ENCODE measurements at regions not wholly inside any gene's neighbourhood (a gene's known extent, or its start where the extent isn't known, plus 50 kb on each side); places are given as distances from the start of the nearest gene placed in this dataset.

GRCh38 chr4:115249808-115250207 is 136.4 kb upstream of the NDST4 start:
- Histone ChIP-seq H3K9me3 (no peaks in the 10 kb centered on the region), H3K27me3 (no peaks in the 10 kb centered on the region), H3K4me1 (no peaks in the 10 kb centered on the region), H3K36me3 (no peaks in the 10 kb centered on the region), H3K27ac (no peak overlapping the region), H3K4me3 (no peak overlapping the region)
- DNase-seq, result no peak
- 70 to 71% methylated on average over 3 of the region's 3 CpGs for WGBS, 2 donors (ENCODE audit: low coverage in 1 of 2)
- in situ Hi-C loops (cut with MboI; ENCODE audit: low pct_ligation_motif_present in 1 of 4, low pct_unique_long_range_greater_than_20kb in 1 of 4, low sequenced_read_pairs in 3 of 4), result no loop called here
- intact Hi-C loops (cut with DNase I; ENCODE audit: low total_unique reads), result loop anchor here (10.0 kb wide), 1 partner anchor 435 kb away; no protein-coding TSS in a partner anchor
- TF ChIP-seq CTCF (IDR thresholded peaks at IDR 0.05), result no peak
- no peak for TF ChIP-seq POLR2AphosphoS5 (IDR thresholded peaks at IDR 0.05)
- TF ChIP-seq EP300 (IDR thresholded peaks at IDR 0.05; ENCODE audit: low read depth), result no peak
- TF ChIP-seq POLR2A (IDR thresholded peaks at IDR 0.05), result no peak

DNA sequence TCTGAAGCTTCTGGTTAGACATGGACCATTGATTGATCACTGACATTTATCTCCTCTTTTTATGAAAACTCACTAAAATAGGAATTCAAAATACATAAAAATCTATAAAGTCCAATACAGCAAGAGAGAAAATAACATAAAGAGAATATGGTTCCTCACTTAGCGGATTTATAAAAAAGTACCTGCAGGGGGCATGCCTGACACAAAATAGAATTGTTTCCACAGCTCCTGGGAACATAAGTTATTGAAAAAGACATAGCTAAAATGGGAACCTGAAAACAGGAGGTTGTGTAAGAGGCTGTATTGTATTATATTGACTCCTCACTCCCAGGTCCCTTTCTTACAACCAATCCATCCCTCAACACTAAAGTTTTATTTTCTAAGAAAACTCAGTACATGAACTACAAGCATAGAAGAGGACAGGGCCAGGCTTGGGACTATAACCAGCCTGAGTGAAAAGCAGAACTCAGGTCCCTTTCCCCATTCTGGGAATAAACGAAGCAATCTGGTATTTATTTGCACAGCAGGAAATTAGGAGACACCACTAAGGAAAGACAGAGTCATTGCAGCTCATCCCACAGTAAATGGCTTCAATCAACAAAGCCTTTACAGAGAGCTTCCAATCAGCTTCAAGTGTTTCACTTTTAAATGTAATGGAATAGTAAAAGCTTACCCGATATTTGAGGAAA is 121.1 kb upstream of the NDST4 start:
- DNase-seq, result no peak
- H3K36me3 ChIP-seq, result no peaks in the 10 kb centered on the region
- intact Hi-C loops (cut with DNase I; ENCODE audit: low total_unique reads) (no loop called here), in situ Hi-C loops (cut with MboI; ENCODE audit: low pct_ligation_motif_present in 1 of 4, low pct_unique_long_range_greater_than_20kb in 1 of 4, low sequenced_read_pairs in 3 of 4) (no loop called here)
- no peaks in the 10 kb centered on the region for H3K9me3 ChIP-seq
- H3K4me1 ChIP-seq, result no peaks in the 10 kb centered on the region
- no peak overlapping the region for H3K4me3 ChIP-seq
- no peaks in the 10 kb centered on the region for H3K27me3 ChIP-seq
- H3K27ac ChIP-seq, result no peak overlapping the region
- 62 to 73% methylated on average over 1 to 3 of the region's 3 CpGs for WGBS, 2 donors (ENCODE audit: low coverage in 1 of 2)
- TF ChIP-seq EP300 (IDR thresholded peaks at IDR 0.05; ENCODE audit: low read depth), result no peak
- no peak for TF ChIP-seq POLR2A (IDR thresholded peaks at IDR 0.05)
- no peak for TF ChIP-seq POLR2AphosphoS5 (IDR thresholded peaks at IDR 0.05)
- TF ChIP-seq CTCF (IDR thresholded peaks at IDR 0.05), result peak in 1 of 5 experiments; percentile 23

- no peaks in the 10 kb centered on the region for H3K36me3 ChIP-seq
- H3K9me3 ChIP-seq, result no peaks in the 10 kb centered on the region
- no peak overlapping the region for H3K27ac ChIP-seq
- TF ChIP-seq CTCF (IDR thresholded peaks at IDR 0.05) (no peak), EP300 (IDR thresholded peaks at IDR 0.05; ENCODE audit: low read depth) (no peak)
- DNase-seq, result no peak
- no peaks in the 10 kb centered on the region for H3K4me1 ChIP-seq
- in situ Hi-C loops (cut with MboI; ENCODE audit: low pct_ligation_motif_present in 1 of 4, low pct_unique_long_range_greater_than_20kb in 1 of 4, low sequenced_read_pairs in 3 of 4) (no loop called here), intact Hi-C loops (cut with DNase I; ENCODE audit: low total_unique reads) (no loop called here)
- WGBS, 2 donors (ENCODE audit: low coverage in 1 of 2), result 69 to 71% methylated on average over 2 of the region's 2 CpGs
- no peaks in the 10 kb centered on the region for H3K27me3 ChIP-seq
- no peak overlapping the region for H3K4me3 ChIP-seq
Observed at GRCh38 chr4:115233600-115233999, 120.2 kb upstream of the NDST4 start.

DNA sequence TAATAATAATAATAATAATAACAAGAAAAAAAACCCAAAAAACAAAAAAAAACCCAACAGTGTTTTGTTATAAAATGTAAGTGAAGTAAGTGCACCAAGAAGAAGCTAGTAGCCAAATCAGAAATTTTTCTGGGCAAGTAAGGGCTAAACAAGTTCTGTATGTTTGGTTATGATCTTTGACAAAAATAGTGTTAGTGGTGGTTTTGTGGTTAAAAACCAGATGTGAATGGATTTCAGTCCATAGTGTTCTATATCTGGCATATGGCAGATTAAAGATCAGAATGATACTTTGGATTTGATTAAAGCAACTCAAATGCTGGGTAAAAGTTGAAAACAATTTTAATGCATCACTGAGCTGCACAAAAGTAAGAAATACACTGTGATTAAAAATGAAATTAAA is 116.5 kb upstream of the NDST4 start:
- Histone ChIP-seq H3K27ac (no peak overlapping the region), H3K36me3 (no peaks in the 10 kb centered on the region), H3K4me3 (no peak overlapping the region), H3K27me3 (no peaks in the 10 kb centered on the region), H3K4me1 (no peaks in the 10 kb centered on the region), H3K9me3 (no peaks in the 10 kb centered on the region)
- no peak for TF ChIP-seq EP300 (IDR thresholded peaks at IDR 0.05; ENCODE audit: low read depth)
- no peak for TF ChIP-seq POLR2A (IDR thresholded peaks at IDR 0.05)
- TF ChIP-seq POLR2AphosphoS5 (IDR thresholded peaks at IDR 0.05), result no peak
- TF ChIP-seq CTCF (IDR thresholded peaks at IDR 0.05), result no peak
- intact Hi-C loops (cut with DNase I; ENCODE audit: low total_unique reads) (no loop called here), in situ Hi-C loops (cut with MboI; ENCODE audit: low pct_ligation_motif_present in 1 of 4, low pct_unique_long_range_greater_than_20kb in 1 of 4, low sequenced_read_pairs in 3 of 4) (no loop called here)
- no peak for DNase-seq

Measured in transverse colon (tissue), 4 donors.